ENCODE measurements at regions not wholly inside any gene's neighbourhood (a gene's known extent, or its start where the extent isn't known, plus 50 kb on each side); places are given as distances from the start of the nearest gene placed in this dataset.

- Mint-ChIP-seq H3K27ac (ENCODE audit: unreplicated experiment) (no peak overlapping the region), H3K4me1 (ENCODE audit: low read depth, unreplicated experiment) (no peaks in the 10 kb centered on the region), H3K36me3 (ENCODE audit: insufficient read depth, unreplicated experiment) (no peaks in the 10 kb centered on the region), H3K27me3 (ENCODE audit: insufficient read depth, unreplicated experiment) (peaks cover 26% of the 10 kb centered on the region), H3K9me3 (ENCODE audit: unreplicated experiment) (no peaks in the 10 kb centered on the region), H3K4me3 (ENCODE audit: unreplicated experiment) (no peak overlapping the region)
- ChIA-PET POLR2A (no interaction called here), CTCF (no interaction called here)
- no peaks in the 10 kb centered on the region for H3K27me3 ChIP-seq (replicated peaks; ENCODE audit: control insufficient read depth, insufficient read depth, low read length)
- TF ChIP-seq, protein P1, sequence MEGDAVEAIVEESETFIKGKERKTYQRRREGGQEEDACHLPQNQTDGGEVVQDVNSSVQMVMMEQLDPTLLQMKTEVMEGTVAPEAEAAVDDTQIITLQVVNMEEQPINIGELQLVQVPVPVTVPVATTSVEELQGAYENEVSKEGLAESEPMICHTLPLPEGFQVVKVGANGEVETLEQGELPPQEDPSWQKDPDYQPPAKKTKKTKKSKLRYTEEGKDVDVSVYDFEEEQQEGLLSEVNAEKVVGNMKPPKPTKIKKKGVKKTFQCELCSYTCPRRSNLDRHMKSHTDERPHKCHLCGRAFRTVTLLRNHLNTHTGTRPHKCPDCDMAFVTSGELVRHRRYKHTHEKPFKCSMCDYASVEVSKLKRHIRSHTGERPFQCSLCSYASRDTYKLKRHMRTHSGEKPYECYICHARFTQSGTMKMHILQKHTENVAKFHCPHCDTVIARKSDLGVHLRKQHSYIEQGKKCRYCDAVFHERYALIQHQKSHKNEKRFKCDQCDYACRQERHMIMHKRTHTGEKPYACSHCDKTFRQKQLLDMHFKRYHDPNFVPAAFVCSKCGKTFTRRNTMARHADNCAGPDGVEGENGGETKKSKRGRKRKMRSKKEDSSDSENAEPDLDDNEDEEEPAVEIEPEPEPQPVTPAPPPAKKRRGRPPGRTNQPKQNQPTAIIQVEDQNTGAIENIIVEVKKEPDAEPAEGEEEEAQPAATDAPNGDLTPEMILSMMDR (IDR thresholded peaks at IDR 0.05; ENCODE audit: insufficient read depth in 1 of 2, low read depth in 1 of 2, low read length in 1 of 2, severe bottlenecking in 1 of 2, unreplicated experiment in 1 of 2), result no peak
- BruUV-seq (replicated peaks), result no TSS peak
- H3K36me3 ChIP-seq (ENCODE audit: control insufficient read depth, insufficient read depth, low read length), result no peaks in the 10 kb centered on the region
- no peak overlapping the region for H3K4me3 ChIP-seq (ENCODE audit: low read depth, low read length)
- no peaks in the 10 kb centered on the region for H3K9me3 ChIP-seq
- intact Hi-C loops (cut with micrococcal nuclease; ENCODE audit: unreplicated experiment), result no loop called here
- DNase-seq, result no peak
- H3K4me1 ChIP-seq, result no peaks in the 10 kb centered on the region
Measured at GRCh38 chr15:57883701-57884100, 177.2 kb downstream of the POLR2M start.

DNA sequence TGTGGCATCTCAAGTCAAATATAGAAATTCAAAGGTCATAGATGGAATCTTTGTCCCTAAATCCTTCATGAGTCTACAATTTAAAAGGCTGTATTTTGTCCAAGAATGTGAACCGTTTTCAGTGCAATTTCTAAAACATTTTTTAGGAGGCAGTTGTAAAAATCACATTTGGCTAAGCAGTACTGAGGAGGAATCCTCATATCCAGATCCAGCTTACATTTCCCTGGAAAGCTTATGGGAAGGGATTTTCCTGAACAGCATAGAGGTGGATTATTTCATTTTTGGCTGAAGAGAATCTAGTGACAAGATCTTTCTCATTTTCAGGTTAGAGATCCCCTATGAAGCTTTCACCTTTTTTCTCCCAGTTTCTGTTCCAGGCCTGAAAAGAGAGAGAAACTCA is 178.4 kb downstream of the POLR2M start:
- Histone ChIP-seq H3K36me3 (ENCODE audit: control insufficient read depth, insufficient read depth, low read length) (no peaks in the 10 kb centered on the region), H3K9me3 (no peaks in the 10 kb centered on the region), H3K4me1 (no peaks in the 10 kb centered on the region), H3K4me3 (ENCODE audit: low read depth, low read length) (no peak overlapping the region), H3K27me3 (replicated peaks; ENCODE audit: control insufficient read depth, insufficient read depth, low read length) (no peaks in the 10 kb centered on the region)
- BruUV-seq (replicated peaks), result no TSS peak
- Mint-ChIP-seq H3K4me1 (ENCODE audit: low read depth, unreplicated experiment) (no peaks in the 10 kb centered on the region), H3K36me3 (ENCODE audit: insufficient read depth, unreplicated experiment) (no peaks in the 10 kb centered on the region), H3K27me3 (ENCODE audit: insufficient read depth, unreplicated experiment) (peaks cover 28% of the 10 kb centered on the region), H3K27ac (ENCODE audit: unreplicated experiment) (no peak overlapping the region), H3K9me3 (ENCODE audit: unreplicated experiment) (no peaks in the 10 kb centered on the region), H3K4me3 (ENCODE audit: unreplicated experiment) (no peak overlapping the region)
- TF ChIP-seq, protein P1 (IDR thresholded peaks at IDR 0.05; ENCODE audit: insufficient read depth in 1 of 2, low read depth in 1 of 2, low read length in 1 of 2, severe bottlenecking in 1 of 2, unreplicated experiment in 1 of 2), result no peak
- POLR2A ChIA-PET, result no interaction called here
- intact Hi-C loops (cut with micrococcal nuclease; ENCODE audit: unreplicated experiment), result no loop called here
- CTCF ChIA-PET, result no interaction called here
- no peak for DNase-seq

- ChIA-PET POLR2A (no interaction called here), CTCF (no interaction called here)
- no peaks in the 10 kb centered on the region for H3K9me3 ChIP-seq
- no peak overlapping the region for H3K4me3 Mint-ChIP-seq (ENCODE audit: unreplicated experiment)
- DNase-seq, result no peak
- peaks cover 33% of the 10 kb centered on the region for H3K27me3 Mint-ChIP-seq (ENCODE audit: insufficient read depth, unreplicated experiment)
- no peak overlapping the region for H3K4me3 ChIP-seq (ENCODE audit: low read depth, low read length)
- no peaks in the 10 kb centered on the region for H3K4me1 ChIP-seq
- H3K9me3 Mint-ChIP-seq (ENCODE audit: unreplicated experiment), result no peaks in the 10 kb centered on the region
- no peaks in the 10 kb centered on the region for H3K36me3 ChIP-seq (ENCODE audit: control insufficient read depth, insufficient read depth, low read length)
- BruUV-seq (replicated peaks), result no TSS peak
- TF ChIP-seq, protein P1 (IDR thresholded peaks at IDR 0.05; ENCODE audit: insufficient read depth in 1 of 2, low read depth in 1 of 2, low read length in 1 of 2, severe bottlenecking in 1 of 2, unreplicated experiment in 1 of 2), result no peak
- H3K36me3 Mint-ChIP-seq (ENCODE audit: insufficient read depth, unreplicated experiment), result no peaks in the 10 kb centered on the region
- no peaks in the 10 kb centered on the region for H3K4me1 Mint-ChIP-seq (ENCODE audit: low read depth, unreplicated experiment)
- no peak overlapping the region for H3K27ac Mint-ChIP-seq (ENCODE audit: unreplicated experiment)
- intact Hi-C loops (cut with micrococcal nuclease; ENCODE audit: unreplicated experiment), result no loop called here
- no peaks in the 10 kb centered on the region for H3K27me3 ChIP-seq (replicated peaks; ENCODE audit: control insufficient read depth, insufficient read depth, low read length)
Measured at GRCh38 chr15:57885435-57885834, 178.9 kb downstream of the POLR2M start.

Data from Caco-2 (cell line).